Astrocyte (in vitro differentiated cells and primary cell): ENCODE measurements at regions not wholly inside any gene's neighbourhood (a gene's known extent, or its start where the extent isn't known, plus 50 kb on each side); places are given as distances from the start of the nearest gene placed in this dataset.

Experiments used
- EZH2 ChIP-seq: IDR thresholded peaks from 2 replicates; pipeline ENCODE4 v1.6.1; 2012; ENCODE audit warnings: mild to moderate bottlenecking, low read length, inconsistent platforms; ENCODE audit not compliant: insufficient read depth
- TF ChIP-seq, protein P1 (sequence below): IDR thresholded peaks from 2 replicates; pipeline ENCODE4 v1.5.1; 2011; ENCODE audit warnings: low read depth, mild to moderate bottlenecking, inconsistent platforms, low read length, moderate library complexity; ENCODE audit not compliant: insufficient read depth

DNA sequence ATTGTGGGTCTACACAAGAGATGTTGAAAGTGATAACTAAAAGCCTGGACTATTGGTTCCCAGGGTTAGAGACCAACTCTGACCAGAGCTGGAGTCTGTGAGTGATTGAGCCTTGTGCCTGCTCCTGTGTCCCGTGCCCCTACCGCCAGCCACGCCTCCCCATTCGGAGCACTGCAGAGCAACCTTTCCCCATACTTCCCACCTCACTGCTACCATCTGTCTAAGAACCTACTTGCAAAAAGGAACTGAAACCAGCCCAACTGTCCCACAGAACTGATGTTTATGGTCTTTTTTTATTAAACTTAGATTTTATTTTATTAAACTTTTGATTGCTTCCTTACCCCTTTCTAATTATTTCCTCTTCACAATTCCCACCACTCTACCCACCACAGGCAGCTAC lies 300.3 kb upstream of the MGAT5 start:
- TF ChIP-seq, protein P1, sequence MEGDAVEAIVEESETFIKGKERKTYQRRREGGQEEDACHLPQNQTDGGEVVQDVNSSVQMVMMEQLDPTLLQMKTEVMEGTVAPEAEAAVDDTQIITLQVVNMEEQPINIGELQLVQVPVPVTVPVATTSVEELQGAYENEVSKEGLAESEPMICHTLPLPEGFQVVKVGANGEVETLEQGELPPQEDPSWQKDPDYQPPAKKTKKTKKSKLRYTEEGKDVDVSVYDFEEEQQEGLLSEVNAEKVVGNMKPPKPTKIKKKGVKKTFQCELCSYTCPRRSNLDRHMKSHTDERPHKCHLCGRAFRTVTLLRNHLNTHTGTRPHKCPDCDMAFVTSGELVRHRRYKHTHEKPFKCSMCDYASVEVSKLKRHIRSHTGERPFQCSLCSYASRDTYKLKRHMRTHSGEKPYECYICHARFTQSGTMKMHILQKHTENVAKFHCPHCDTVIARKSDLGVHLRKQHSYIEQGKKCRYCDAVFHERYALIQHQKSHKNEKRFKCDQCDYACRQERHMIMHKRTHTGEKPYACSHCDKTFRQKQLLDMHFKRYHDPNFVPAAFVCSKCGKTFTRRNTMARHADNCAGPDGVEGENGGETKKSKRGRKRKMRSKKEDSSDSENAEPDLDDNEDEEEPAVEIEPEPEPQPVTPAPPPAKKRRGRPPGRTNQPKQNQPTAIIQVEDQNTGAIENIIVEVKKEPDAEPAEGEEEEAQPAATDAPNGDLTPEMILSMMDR: no peak
- TF ChIP-seq EZH2: no peak
